IMR-90 (cell line): ENCODE measurements at regions not wholly inside any gene's neighbourhood (a gene's known extent, or its start where the extent isn't known, plus 50 kb on each side); places are given as distances from the start of the nearest gene placed in this dataset.

Source experiments
- ATAC-seq: fragments of 200-7000 bp; cut with Tn5 transposase; 2 replicates; pipeline ENCODE4 v1.9.1; 2020; ENCODE audit warnings: low read depth, mild to moderate bottlenecking, moderate library complexity
- BruUV-seq: library from RNA; stranded (reverse); fragments of 400-500 nt; replicated peaks from 2 replicates; lab custom pipeline; 2021; lab: Mats Ljungman, UMichigan
- CTCF ChIA-PET: fragments of 300-600 bp; formaldehyde crosslinking; extraction: SDS; loops from one replicate; lab custom pipeline; 2021; ENCODE audit warnings: antibody characterized with exemption; lab: Yijun Ruan, JAX
- POLR2A ChIA-PET: fragments of 300-600 bp; sonication (Branson Sonifier 250); formaldehyde crosslinking; loops from one replicate; lab custom pipeline; 2022; ENCODE audit warnings: antibody characterized with exemption; ENCODE audit not compliant: unreplicated experiment; lab: Charles Lee
- DNase-seq: peaks from one replicate; pipeline ENCODE4 v3.0.0; 2013
- H2AFZ ChIP-seq: replicated peaks from 2 replicates; pipeline ENCODE3; 2013; ENCODE audit warnings: low read length, mild to moderate bottlenecking; ENCODE audit not compliant: poor library complexity
- H2AK5ac ChIP-seq: 2 replicates; pipeline ENCODE4 v1.6.1; 2013; ENCODE audit warnings: low read depth, low read length, inconsistent platforms
- H2AK9ac ChIP-seq: replicated peaks from 2 replicates; pipeline ENCODE3; 2013; ENCODE audit warnings: mild to moderate bottlenecking, low read depth, low read length, moderate library complexity; ENCODE audit not compliant: poor library complexity
- H2BK120ac ChIP-seq: 2 replicates; pipeline ENCODE4 v1.6.1; 2013; ENCODE audit warnings: low read depth, low read length, inconsistent platforms
- H2BK15ac ChIP-seq: 3 replicates; pipeline ENCODE4 v1.6.1; 2013; ENCODE audit warnings: low read depth, low read length, inconsistent platforms
- H2BK20ac ChIP-seq: 2 replicates; pipeline ENCODE4 v1.6.1; 2013; ENCODE audit warnings: low read depth, mild to moderate bottlenecking, inconsistent platforms, low read length, moderate library complexity
- H2BK5ac ChIP-seq: 2 replicates; pipeline ENCODE4 v1.6.1; 2013; ENCODE audit warnings: mild to moderate bottlenecking, low read depth, low read length, inconsistent platforms; ENCODE audit not compliant: poor library complexity, severe bottlenecking
- H3K14ac ChIP-seq: replicated peaks from 2 replicates; pipeline ENCODE4 v1.6.1; 2013; ENCODE audit warnings: low read depth, low read length, inconsistent platforms
- H3K18ac ChIP-seq: 2 replicates; pipeline ENCODE4 v1.6.1; 2013; ENCODE audit warnings: low read depth, low read length, control low read depth
- H3K23ac ChIP-seq: 2 replicates; pipeline ENCODE4 v1.6.1; 2013; ENCODE audit warnings: low read depth, low read length, inconsistent platforms
- H3K27ac ChIP-seq: 2 replicates; pipeline ENCODE4 v1.5.1; 2013; ENCODE audit warnings: mild to moderate bottlenecking, control low read depth, low read length; ENCODE audit not compliant: insufficient read depth
- H3K27me3 ChIP-seq: 2 replicates; pipeline ENCODE4 v1.6.1; 2013; ENCODE audit warnings: low read length; ENCODE audit not compliant: control insufficient read depth, insufficient read depth
- H3K36me3 ChIP-seq: 2 replicates; pipeline ENCODE4 v1.6.1; 2013; ENCODE audit warnings: low read length, mixed read lengths; ENCODE audit not compliant: control insufficient read depth, insufficient read depth
- H3K4ac ChIP-seq: 2 replicates; pipeline ENCODE4 v1.6.1; 2013; ENCODE audit warnings: low read depth, low read length, inconsistent platforms
- H3K4me1 ChIP-seq: 2 replicates; pipeline ENCODE4 v1.6.1; 2013; ENCODE audit warnings: low read length, mixed read lengths; ENCODE audit not compliant: control insufficient read depth, insufficient read depth
- H3K4me2 ChIP-seq: 2 replicates; pipeline ENCODE4 v1.6.1; 2013; ENCODE audit warnings: low read depth, mild to moderate bottlenecking, control low read depth, low read length, moderate library complexity
- H3K4me3 ChIP-seq: 2 replicates; pipeline ENCODE4 v1.5.1; 2013; ENCODE audit warnings: low read depth, mild to moderate bottlenecking, control low read depth, low read length, moderate library complexity; ENCODE audit not compliant: insufficient read depth
- H3K56ac ChIP-seq: 2 replicates; pipeline ENCODE4 v1.6.1; 2013; ENCODE audit warnings: low read length, inconsistent platforms; ENCODE audit not compliant: insufficient read depth; ENCODE audit errors: extremely low read depth
- H3K79me1 ChIP-seq, 2 experiments: 2 replicates each; pipeline ENCODE4 v1.6.1; 2013; ENCODE audit warnings: low read length in 2 of 2, inconsistent platforms in 1 of 2, low read depth in 1 of 2
- H3K9ac ChIP-seq: 2 replicates; pipeline ENCODE4 v1.6.1; 2013; ENCODE audit warnings: low read depth, low read length, control low read depth
- H3K9me1 ChIP-seq: 2 replicates; pipeline ENCODE4 v1.6.1; 2013; ENCODE audit warnings: low read length, inconsistent platforms; ENCODE audit not compliant: insufficient read depth
- H3K9me3 ChIP-seq: 2 replicates; pipeline ENCODE4 v1.6.1; 2013; ENCODE audit warnings: low read length; ENCODE audit not compliant: control insufficient read depth, insufficient read depth
- H4K20me1 ChIP-seq: 2 replicates; pipeline ENCODE4 v1.6.1; 2013; ENCODE audit warnings: low read length, inconsistent platforms; ENCODE audit not compliant: insufficient read depth
- H4K5ac ChIP-seq: 2 replicates; pipeline ENCODE4 v1.6.1; 2013; ENCODE audit warnings: mild to moderate bottlenecking, low read depth, low read length, control low read depth
- H4K8ac ChIP-seq, 2 experiments: 2 replicates each; pipeline ENCODE4 v1.6.1; 2013; ENCODE audit warnings: low read depth in 2 of 2, low read length in 2 of 2, control low read depth in 1 of 2, inconsistent platforms in 1 of 2
- H4K91ac ChIP-seq: 2 replicates; pipeline ENCODE4 v1.6.1; 2013; ENCODE audit warnings: low read depth, low read length, inconsistent platforms; ENCODE audit not compliant: insufficient read depth
- BHLHE40 ChIP-seq: fragments of 150-350 bp; IDR thresholded peaks from 2 replicates; pipeline ENCODE4 v1.6.1; 2016; ENCODE audit warnings: mild to moderate bottlenecking, low read depth, low read length
- CEBPB ChIP-seq: IDR thresholded peaks from 2 replicates; pipeline ENCODE4 v1.6.1; 2012; ENCODE audit warnings: low read depth, low read length, improper control_type of control experiment
- CHD1 ChIP-seq: IDR thresholded peaks from 2 replicates; pipeline ENCODE4 v1.6.1; 2012; ENCODE audit warnings: low read depth, low read length, improper control_type of control experiment
- CTCF ChIP-seq: conservative IDR thresholded peaks from 2 replicates; pipeline ENCODE4 v1.5.1; 2012; ENCODE audit warnings: mild to moderate bottlenecking, low read depth, low read length, improper control_type of control experiment
- ELK1 ChIP-seq: fragments of 150-350 bp; IDR thresholded peaks from 2 replicates; pipeline ENCODE4 v1.6.1; 2016; ENCODE audit warnings: low read depth, mild to moderate bottlenecking, low read length, moderate library complexity, borderline replicate concordance
- FOS ChIP-seq: fragments of 150-350 bp; IDR thresholded peaks from 2 replicates; pipeline ENCODE4 v1.6.1; 2016; ENCODE audit warnings: low read depth, low read length
- MAFK ChIP-seq: IDR thresholded peaks from 2 replicates; pipeline ENCODE4 v1.6.1; 2012; ENCODE audit warnings: low read depth, low read length, improper control_type of control experiment
- MXI1 ChIP-seq: IDR thresholded peaks from 2 replicates; pipeline ENCODE4 v1.6.1; 2012; ENCODE audit warnings: low read depth, mild to moderate bottlenecking, low read length, moderate library complexity, borderline replicate concordance
- NFE2L2 ChIP-seq: fragments of 150-350 bp; IDR thresholded peaks from 2 replicates; pipeline ENCODE4 v1.6.1; 2016; ENCODE audit warnings: low read depth, mild to moderate bottlenecking, low read length
- POLR2A ChIP-seq: IDR thresholded peaks from 2 replicates; pipeline ENCODE4 v1.6.1; 2012; ENCODE audit warnings: mild to moderate bottlenecking, low read depth, low read length
- RAD21 ChIP-seq: IDR thresholded peaks from 2 replicates; pipeline ENCODE4 v1.6.1; 2012; ENCODE audit warnings: low read length, improper control_type of control experiment
- RCOR1 ChIP-seq: IDR thresholded peaks from 2 replicates; pipeline ENCODE4 v1.6.1; 2012; ENCODE audit warnings: mild to moderate bottlenecking, low read length, improper control_type of control experiment; ENCODE audit not compliant: insufficient replicate concordance
- RFX5 ChIP-seq: IDR thresholded peaks from 2 replicates; pipeline ENCODE4 v1.8.0; 2012; ENCODE audit warnings: low read depth, mild to moderate bottlenecking, low read length, moderate library complexity
- SMC3 ChIP-seq: fragments of 150-350 bp; IDR thresholded peaks from 2 replicates; pipeline ENCODE4 v1.6.1; 2016; ENCODE audit warnings: low read depth, mild to moderate bottlenecking, antibody characterized with exemption, low read length, moderate library complexity
- USF2 ChIP-seq: fragments of 150-350 bp; IDR thresholded peaks from 2 replicates; pipeline ENCODE4 v1.6.1; 2017; ENCODE audit warnings: mild to moderate bottlenecking, antibody characterized with exemption, low read length, low read depth
- dilution Hi-C: fragments of 300-500 bp; cut with HindIII; formaldehyde crosslinking; loops from one replicate; pipeline ENCODE4 v1.14.3; 2018; ENCODE audit warnings: low sequenced_read_pairs; ENCODE audit not compliant: unreplicated experiment
- in situ Hi-C: fragments of 300-500 bp; cut with MboI; formaldehyde crosslinking; loops from 3 replicates; pipeline ENCODE4 v1.14.3; 2019; ENCODE audit warnings: low sequenced_read_pairs, inconsistent platforms, mixed read lengths
- intact Hi-C: fragments of 100-400 bp; cut with micrococcal nuclease; formaldehyde crosslinking; loops from 2 replicates; pipeline ENCODE4 v1.10.0; 2022

- Histone ChIP-seq H2AFZ (no peak overlapping the region), H2AK5ac (no peak overlapping the region), H3K27me3 (no peaks in the 10 kb centered on the region), H3K14ac (no peak overlapping the region), H3K56ac (no peak overlapping the region), H3K36me3 (no peaks in the 10 kb centered on the region), H4K8ac (no peak overlapping the region), H4K5ac (no peak overlapping the region), H3K18ac (no peak overlapping the region), H2BK5ac (no peak overlapping the region), H3K4me2 (no peak overlapping the region), H3K27ac (no peak overlapping the region), H2AK9ac (no peak overlapping the region), H3K79me1 (no peaks in the 10 kb centered on the region), H2BK20ac (no peak overlapping the region), H3K9me1 (no peaks in the 10 kb centered on the region), H4K91ac (no peak overlapping the region), H3K9ac (no peak overlapping the region), H3K23ac (no peak overlapping the region), H2BK120ac (no peak overlapping the region), H3K4me3 (no peak overlapping the region), H2BK15ac (no peak overlapping the region), H3K4me1 (no peaks in the 10 kb centered on the region), H3K4ac (no peak overlapping the region), H4K20me1 (no peaks in the 10 kb centered on the region), H3K9me3 (peaks cover 8% of the 10 kb centered on the region)
- TF ChIP-seq CTCF, result no peak
- no peak for TF ChIP-seq ELK1
- TF ChIP-seq MAFK, result no peak
- no peak for TF ChIP-seq RFX5
- TF ChIP-seq BHLHE40, result no peak
- TF ChIP-seq POLR2A, result no peak
- no peak for TF ChIP-seq MXI1
- TF ChIP-seq USF2, result no peak
- TF ChIP-seq RCOR1, result no peak
- no peak for TF ChIP-seq SMC3
- TF ChIP-seq FOS, result no peak
- no peak for TF ChIP-seq CEBPB
- TF ChIP-seq CHD1, result no peak
- TF ChIP-seq RAD21, result no peak
- TF ChIP-seq NFE2L2, result no peak
- no peak for DNase-seq
- ChIA-PET POLR2A (no interaction called here), CTCF (interaction anchor here (0.6 kb wide), 1 partner anchor 1955 kb away, joined by 3 read pairs; no protein-coding TSS in a partner anchor)
- ATAC-seq, result no peak
- BruUV-seq, result no TSS peak
- dilution Hi-C loops, result no loop called here
- in situ Hi-C loops, result no loop called here
- intact Hi-C loops, result no loop called here
Observed at GRCh38 chr4:153976954-153977353, 188.1 kb upstream of the SFRP2 start.
